ENCODE measurements at regions not wholly inside any gene's neighbourhood (a gene's known extent, or its start where the extent isn't known, plus 50 kb on each side); places are given as distances from the start of the nearest gene placed in this dataset.
A peak's percentile ranks its signal among the peaks of the same experiment; 100 is the strongest.

DNA sequence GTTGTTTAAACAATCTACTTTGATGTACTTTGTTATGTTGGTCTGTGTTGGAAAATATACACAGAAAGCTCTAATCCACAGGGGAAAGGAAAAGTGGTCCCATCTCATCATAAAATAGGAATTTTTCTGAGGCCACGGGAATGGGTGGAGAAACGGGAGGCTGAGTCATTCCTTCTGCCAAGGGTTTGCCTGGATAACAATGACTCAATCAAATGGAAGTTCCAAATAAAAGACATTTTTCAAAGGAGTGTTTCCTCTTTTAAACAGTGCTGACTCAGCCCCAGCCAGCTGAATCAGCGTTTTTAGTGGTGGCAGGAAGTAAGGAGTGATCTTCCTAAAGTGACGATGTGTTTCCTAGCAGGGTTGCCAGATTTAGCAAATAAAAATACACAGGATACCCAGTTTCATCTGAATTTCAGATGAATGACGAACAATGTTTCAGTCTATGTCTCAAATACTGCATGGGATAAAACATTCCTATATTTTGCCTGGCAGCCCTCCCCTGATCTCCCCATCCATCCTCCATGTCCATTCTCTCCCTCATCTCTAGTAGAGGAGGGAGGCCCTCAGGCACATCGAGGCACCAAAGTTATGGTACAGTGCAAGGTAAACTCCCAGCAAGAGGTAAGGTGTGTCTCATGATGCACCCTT is 345.4 kb upstream of the GATB start (continued):
- TF ChIP-seq CTCF (tag by site-specific recombination; IDR thresholded peaks at IDR 0.05), result no peak
- TF ChIP-seq, protein P1, sequence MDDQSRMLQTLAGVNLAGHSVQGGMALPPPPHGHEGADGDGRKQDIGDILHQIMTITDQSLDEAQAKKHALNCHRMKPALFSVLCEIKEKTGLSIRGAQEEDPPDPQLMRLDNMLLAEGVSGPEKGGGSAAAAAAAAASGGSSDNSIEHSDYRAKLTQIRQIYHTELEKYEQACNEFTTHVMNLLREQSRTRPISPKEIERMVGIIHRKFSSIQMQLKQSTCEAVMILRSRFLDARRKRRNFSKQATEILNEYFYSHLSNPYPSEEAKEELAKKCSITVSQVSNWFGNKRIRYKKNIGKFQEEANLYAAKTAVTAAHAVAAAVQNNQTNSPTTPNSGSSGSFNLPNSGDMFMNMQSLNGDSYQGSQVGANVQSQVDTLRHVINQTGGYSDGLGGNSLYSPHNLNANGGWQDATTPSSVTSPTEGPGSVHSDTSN (CRISPR knock-in tag; IDR thresholded peaks at IDR 0.05), result no peak
- no peak for TF ChIP-seq ZNF776 (tag by site-specific recombination; IDR thresholded peaks at IDR 0.05; ENCODE audit: borderline replicate concordance)
- no peak for TF ChIP-seq ZNF830 (tag by site-specific recombination; IDR thresholded peaks at IDR 0.05; ENCODE audit: low read depth)
- no peak for TF ChIP-seq ZFP41 (tag by site-specific recombination; IDR thresholded peaks at IDR 0.05; ENCODE audit: borderline replicate concordance)
- peak; percentile 37; the same call in 1 of the 2 replicates for TF ChIP-seq ZNF394 (tag by site-specific recombination; IDR thresholded peaks at IDR 0.05; ENCODE audit: borderline replicate concordance)
- TF ChIP-seq, protein P2, sequence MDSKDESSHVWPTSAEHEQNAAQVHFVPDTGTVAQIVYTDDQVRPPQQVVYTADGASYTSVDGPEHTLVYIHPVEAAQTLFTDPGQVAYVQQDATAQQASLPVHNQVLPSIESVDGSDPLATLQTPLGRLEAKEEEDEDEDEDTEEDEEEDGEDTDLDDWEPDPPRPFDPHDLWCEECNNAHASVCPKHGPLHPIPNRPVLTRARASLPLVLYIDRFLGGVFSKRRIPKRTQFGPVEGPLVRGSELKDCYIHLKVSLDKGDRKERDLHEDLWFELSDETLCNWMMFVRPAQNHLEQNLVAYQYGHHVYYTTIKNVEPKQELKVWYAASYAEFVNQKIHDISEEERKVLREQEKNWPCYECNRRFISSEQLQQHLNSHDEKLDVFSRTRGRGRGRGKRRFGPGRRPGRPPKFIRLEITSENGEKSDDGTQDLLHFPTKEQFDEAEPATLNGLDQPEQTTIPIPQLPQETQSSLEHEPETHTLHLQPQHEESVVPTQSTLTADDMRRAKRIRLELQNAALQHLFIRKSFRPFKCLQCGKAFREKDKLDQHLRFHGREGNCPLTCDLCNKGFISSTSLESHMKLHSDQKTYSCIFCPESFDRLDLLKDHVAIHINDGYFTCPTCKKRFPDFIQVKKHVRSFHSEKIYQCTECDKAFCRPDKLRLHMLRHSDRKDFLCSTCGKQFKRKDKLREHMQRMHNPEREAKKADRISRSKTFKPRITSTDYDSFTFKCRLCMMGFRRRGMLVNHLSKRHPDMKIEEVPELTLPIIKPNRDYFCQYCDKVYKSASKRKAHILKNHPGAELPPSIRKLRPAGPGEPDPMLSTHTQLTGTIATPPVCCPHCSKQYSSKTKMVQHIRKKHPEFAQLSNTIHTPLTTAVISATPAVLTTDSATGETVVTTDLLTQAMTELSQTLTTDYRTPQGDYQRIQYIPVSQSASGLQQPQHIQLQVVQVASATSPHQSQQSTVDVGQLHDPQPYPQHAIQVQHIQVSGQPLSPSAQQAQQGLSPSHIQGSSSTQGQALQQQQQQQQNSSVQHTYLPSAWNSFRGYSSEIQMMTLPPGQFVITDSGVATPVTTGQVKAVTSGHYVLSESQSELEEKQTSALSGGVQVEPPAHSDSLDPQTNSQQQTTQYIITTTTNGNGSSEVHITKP (tag by site-specific recombination; IDR thresholded peaks at IDR 0.05), result peak; percentile 61
- TF ChIP-seq KLF8 (tag by site-specific recombination; IDR thresholded peaks at IDR 0.05), result no peak
- TF ChIP-seq ZNF366 (tag by site-specific recombination; conservative IDR thresholded peaks at IDR 0.05), result 0 out of 2 replicates have a peak, but pooled peaks have one; percentile 24
- 0 out of 2 replicates have a peak, but pooled peaks have one; percentile 17 for TF ChIP-seq ZBTB21 (tag by site-specific recombination; IDR thresholded peaks at IDR 0.05)
- TF ChIP-seq, protein P3, sequence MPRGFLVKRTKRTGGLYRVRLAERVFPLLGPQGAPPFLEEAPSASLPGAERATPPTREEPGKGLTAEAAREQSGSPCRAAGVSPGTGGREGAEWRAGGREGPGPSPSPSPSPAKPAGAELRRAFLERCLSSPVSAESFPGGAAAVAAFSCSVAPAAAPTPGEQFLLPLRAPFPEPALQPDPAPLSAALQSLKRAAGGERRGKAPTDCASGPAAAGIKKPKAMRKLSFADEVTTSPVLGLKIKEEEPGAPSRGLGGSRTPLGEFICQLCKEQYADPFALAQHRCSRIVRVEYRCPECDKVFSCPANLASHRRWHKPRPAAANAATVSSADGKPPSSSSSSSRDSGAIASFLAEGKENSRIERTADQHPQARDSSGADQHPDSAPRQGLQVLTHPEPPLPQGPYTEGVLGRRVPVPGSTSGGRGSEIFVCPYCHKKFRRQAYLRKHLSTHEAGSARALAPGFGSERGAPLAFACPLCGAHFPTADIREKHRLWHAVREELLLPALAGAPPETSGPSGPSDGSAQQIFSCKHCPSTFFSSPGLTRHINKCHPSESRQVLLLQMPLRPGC (tag by site-specific recombination; IDR thresholded peaks at IDR 0.05), result no peak
- TF ChIP-seq ZBTB17 (tag by site-specific recombination; IDR thresholded peaks at IDR 0.05), result no peak
- TF ChIP-seq ZNF658 (tag by site-specific recombination; IDR thresholded peaks at IDR 0.05), result no peak
- TF ChIP-seq, protein P4, sequence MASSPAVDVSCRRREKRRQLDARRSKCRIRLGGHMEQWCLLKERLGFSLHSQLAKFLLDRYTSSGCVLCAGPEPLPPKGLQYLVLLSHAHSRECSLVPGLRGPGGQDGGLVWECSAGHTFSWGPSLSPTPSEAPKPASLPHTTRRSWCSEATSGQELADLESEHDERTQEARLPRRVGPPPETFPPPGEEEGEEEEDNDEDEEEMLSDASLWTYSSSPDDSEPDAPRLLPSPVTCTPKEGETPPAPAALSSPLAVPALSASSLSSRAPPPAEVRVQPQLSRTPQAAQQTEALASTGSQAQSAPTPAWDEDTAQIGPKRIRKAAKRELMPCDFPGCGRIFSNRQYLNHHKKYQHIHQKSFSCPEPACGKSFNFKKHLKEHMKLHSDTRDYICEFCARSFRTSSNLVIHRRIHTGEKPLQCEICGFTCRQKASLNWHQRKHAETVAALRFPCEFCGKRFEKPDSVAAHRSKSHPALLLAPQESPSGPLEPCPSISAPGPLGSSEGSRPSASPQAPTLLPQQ (tag by site-specific recombination; IDR thresholded peaks at IDR 0.05), result peak; percentile 83
- no peak for TF ChIP-seq OSR2 (tag by site-specific recombination; IDR thresholded peaks at IDR 0.05)
- peak; percentile 44 for TF ChIP-seq ZNF629 (tag by site-specific recombination; IDR thresholded peaks at IDR 0.05)
- TF ChIP-seq ZNF184 (tag by site-specific recombination; IDR thresholded peaks at IDR 0.05), result peak; percentile 60; the same call in 1 of the 2 replicates
- no peak for TF ChIP-seq OVOL3 (tag by site-specific recombination; IDR thresholded peaks at IDR 0.05)
- no peak for TF ChIP-seq FEZF1 (tag by site-specific recombination; IDR thresholded peaks at IDR 0.05)
- TF ChIP-seq ZBTB7A (tag by site-specific recombination; IDR thresholded peaks at IDR 0.05; ENCODE audit: low read depth), result no peak
- TF ChIP-seq PRDM1 (tag by site-specific recombination; IDR thresholded peaks at IDR 0.05), result peak; percentile 44; the same call in 1 of the 2 replicates
- TF ChIP-seq, protein P5, sequence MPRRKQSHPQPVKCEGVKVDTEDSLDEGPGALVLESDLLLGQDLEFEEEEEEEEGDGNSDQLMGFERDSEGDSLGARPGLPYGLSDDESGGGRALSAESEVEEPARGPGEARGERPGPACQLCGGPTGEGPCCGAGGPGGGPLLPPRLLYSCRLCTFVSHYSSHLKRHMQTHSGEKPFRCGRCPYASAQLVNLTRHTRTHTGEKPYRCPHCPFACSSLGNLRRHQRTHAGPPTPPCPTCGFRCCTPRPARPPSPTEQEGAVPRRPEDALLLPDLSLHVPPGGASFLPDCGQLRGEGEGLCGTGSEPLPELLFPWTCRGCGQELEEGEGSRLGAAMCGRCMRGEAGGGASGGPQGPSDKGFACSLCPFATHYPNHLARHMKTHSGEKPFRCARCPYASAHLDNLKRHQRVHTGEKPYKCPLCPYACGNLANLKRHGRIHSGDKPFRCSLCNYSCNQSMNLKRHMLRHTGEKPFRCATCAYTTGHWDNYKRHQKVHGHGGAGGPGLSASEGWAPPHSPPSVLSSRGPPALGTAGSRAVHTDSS (tag by site-specific recombination; IDR thresholded peaks at IDR 0.05), result no peak
- TF ChIP-seq, protein P6, sequence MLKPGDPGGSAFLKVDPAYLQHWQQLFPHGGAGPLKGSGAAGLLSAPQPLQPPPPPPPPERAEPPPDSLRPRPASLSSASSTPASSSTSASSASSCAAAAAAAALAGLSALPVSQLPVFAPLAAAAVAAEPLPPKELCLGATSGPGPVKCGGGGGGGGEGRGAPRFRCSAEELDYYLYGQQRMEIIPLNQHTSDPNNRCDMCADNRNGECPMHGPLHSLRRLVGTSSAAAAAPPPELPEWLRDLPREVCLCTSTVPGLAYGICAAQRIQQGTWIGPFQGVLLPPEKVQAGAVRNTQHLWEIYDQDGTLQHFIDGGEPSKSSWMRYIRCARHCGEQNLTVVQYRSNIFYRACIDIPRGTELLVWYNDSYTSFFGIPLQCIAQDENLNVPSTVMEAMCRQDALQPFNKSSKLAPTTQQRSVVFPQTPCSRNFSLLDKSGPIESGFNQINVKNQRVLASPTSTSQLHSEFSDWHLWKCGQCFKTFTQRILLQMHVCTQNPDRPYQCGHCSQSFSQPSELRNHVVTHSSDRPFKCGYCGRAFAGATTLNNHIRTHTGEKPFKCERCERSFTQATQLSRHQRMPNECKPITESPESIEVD (tag by site-specific recombination; IDR thresholded peaks at IDR 0.05), result peak; percentile 69
- TF ChIP-seq ZNF211 (tag by site-specific recombination; IDR thresholded peaks at IDR 0.05; ENCODE audit: low read depth), result no peak
- TF ChIP-seq KLF1 (tag by site-specific recombination; IDR thresholded peaks at IDR 0.05), result no peak
